Gastrocnemius medialis (tissue), 4 donors: ENCODE measurements at regions not wholly inside any gene's neighbourhood (a gene's known extent, or its start where the extent isn't known, plus 50 kb on each side); places are given as distances from the start of the nearest gene placed in this dataset.
"Not testable (repeated sequence)": the region's sequence is repeated elsewhere in the genome, so short reads cannot be mapped to it uniquely, and the experiment has no call there.

Experiments used
- ATAC-seq, 2 donors: fragments of 150-250 bp; one replicate each; pipeline ENCODE4 v1.9.1; 2016
- DNase-seq, 2 donors: peaks; one replicate each; pipeline ENCODE4 v3.0.0-alpha.2; 2019
- H3K27ac ChIP-seq, 4 donors: fragments of 200-600 bp; sonication (generic); 1 replicate in 1 of 4; 2 replicates in 3 of 4; pipeline ENCODE4 v1.5.1; 2016 to 2018; ENCODE audit warnings: mild to moderate bottlenecking in 2 of 4, moderate library complexity in 1 of 4
- H3K27me3 ChIP-seq, 3 donors: fragments of 200-600 bp; sonication (generic) in 2 of 3; 1 replicate in 1 of 3; 2 replicates in 2 of 3; pipeline versions ENCODE4 v1.5.1 to v1.6.0; 2016 to 2019; ENCODE audit warnings: mild to moderate bottlenecking in 1 of 3, moderate library complexity in 1 of 3
- H3K36me3 ChIP-seq, 2 donors: fragments of 200-600 bp; sonication (generic) in 1 of 2; one replicate each; pipeline ENCODE4 v1.5.1; 2017 to 2018
- H3K4me1 ChIP-seq, 2 donors: fragments of 200-600 bp; sonication (generic) in 1 of 2; one replicate each; pipeline ENCODE4 v1.5.1; 2016 to 2017; ENCODE audit warnings: mild to moderate bottlenecking in 2 of 2
- H3K4me3 ChIP-seq, 4 donors: fragments of 200-600 bp; sonication (generic) in 3 of 4; 1 replicate in 1 of 4; 2 replicates in 3 of 4; pipeline ENCODE4 v1.5.1; 2016 to 2019; ENCODE audit warnings: mild to moderate bottlenecking in 2 of 4
- H3K9me3 ChIP-seq, 3 donors: fragments of 200-600 bp; sonication (generic) in 2 of 3; 1 replicate in 1 of 3; 2 replicates in 2 of 3; pipeline ENCODE4 v1.5.1; 2016 to 2019
- in situ Hi-C, 4 donors: fragments of 200-750 bp; cut with MboI; loops; one replicate each; pipeline versions ENCODE4 v1.15.0 to v1.8.0; 2017; ENCODE audit warnings: low sequenced_read_pairs in 4 of 4
- intact Hi-C: fragments of 100-400 bp; cut with DNase I; formaldehyde crosslinking; loops from one replicate; pipeline ENCODE4 v1.15.1; 2023; ENCODE audit warnings: low total_unique reads
- TF ChIP-seq, protein P1 (sequence below), 5 experiments: fragments of 450-650 bp in 3 of 5; fragments of 200-600 bp in 2 of 5; sonication (generic) in 2 of 5; IDR thresholded peaks in 4 of 5; conservative IDR thresholded peaks in 1 of 5; 1 replicate in 4 of 5; 2 replicates in 1 of 5; pipeline ENCODE4 v1.5.1; 2016 to 2019; ENCODE audit warnings: antibody characterized with exemption in 5 of 5, mild to moderate bottlenecking in 3 of 5, moderate library complexity in 3 of 5

DNA sequence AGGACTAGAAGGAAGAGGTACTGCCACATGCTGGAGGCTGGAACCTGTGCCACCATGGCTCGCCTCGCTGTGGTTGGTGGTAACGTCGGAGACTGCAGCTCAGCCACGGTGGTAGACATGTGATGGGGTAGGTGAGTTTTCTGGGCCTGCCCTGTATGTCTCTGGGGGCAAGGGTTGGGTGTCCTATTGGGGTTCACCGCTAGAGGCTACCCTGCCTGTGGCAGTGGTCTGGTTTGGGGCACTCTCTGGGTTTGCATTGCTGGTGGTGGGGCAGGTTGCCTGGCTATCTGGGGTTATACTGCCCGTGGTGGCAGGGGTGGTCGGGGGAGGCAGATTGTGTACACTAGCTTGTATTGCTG, 79.3 kb upstream of the KCNJ18 start:
- DNase-seq (no peak), ATAC-seq (no peak)
- no peak overlapping the region for H3K4me3 ChIP-seq
- H3K4me1 ChIP-seq, result no peaks in the 10 kb centered on the region
- in situ Hi-C loops (no loop called here), intact Hi-C loops (no loop called here)
- H3K27ac ChIP-seq, result no peak overlapping the region
- H3K27me3 ChIP-seq, result no peaks in the 10 kb centered on the region
- no peaks in the 10 kb centered on the region for H3K9me3 ChIP-seq
- H3K36me3 ChIP-seq, result no peaks in the 10 kb centered on the region
- TF ChIP-seq, protein P1, sequence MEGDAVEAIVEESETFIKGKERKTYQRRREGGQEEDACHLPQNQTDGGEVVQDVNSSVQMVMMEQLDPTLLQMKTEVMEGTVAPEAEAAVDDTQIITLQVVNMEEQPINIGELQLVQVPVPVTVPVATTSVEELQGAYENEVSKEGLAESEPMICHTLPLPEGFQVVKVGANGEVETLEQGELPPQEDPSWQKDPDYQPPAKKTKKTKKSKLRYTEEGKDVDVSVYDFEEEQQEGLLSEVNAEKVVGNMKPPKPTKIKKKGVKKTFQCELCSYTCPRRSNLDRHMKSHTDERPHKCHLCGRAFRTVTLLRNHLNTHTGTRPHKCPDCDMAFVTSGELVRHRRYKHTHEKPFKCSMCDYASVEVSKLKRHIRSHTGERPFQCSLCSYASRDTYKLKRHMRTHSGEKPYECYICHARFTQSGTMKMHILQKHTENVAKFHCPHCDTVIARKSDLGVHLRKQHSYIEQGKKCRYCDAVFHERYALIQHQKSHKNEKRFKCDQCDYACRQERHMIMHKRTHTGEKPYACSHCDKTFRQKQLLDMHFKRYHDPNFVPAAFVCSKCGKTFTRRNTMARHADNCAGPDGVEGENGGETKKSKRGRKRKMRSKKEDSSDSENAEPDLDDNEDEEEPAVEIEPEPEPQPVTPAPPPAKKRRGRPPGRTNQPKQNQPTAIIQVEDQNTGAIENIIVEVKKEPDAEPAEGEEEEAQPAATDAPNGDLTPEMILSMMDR (IDR thresholded peaks at IDR 0.05 in 4 of 5, conservative IDR thresholded peaks at IDR 0.05 in 1 of 5), result no peak

DNA sequence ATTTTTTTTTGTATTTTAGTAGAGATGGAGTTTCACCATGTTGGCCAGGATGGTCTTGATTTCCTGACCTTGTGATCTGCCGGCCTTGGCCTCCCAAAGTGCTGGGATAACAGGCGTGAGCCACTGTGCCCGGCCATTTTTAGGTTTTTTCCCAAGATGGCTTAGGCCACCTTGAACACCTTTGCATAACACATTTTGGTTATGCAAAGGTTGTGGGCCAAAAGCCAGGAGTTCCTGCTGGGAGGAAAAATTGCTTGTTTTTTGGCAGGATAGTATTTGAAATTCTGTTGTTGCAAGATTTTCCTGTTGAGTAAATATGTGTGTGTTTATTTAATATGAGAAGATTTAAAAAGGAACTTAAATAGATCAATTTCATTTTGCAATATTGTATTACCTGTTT, 65.3 kb upstream of the KCNJ18 start:
- DNase-seq, intact Hi-C loops, H3K4me1 ChIP-seq, H3K4me3 ChIP-seq, H3K9me3 ChIP-seq, ATAC-seq, H3K27me3 ChIP-seq, in situ Hi-C loops, H3K36me3 ChIP-seq, H3K27ac ChIP-seq: not testable (repeated sequence)
